Sigmoid colon (tissue), 4 donors: ENCODE measurements at regions not wholly inside any gene's neighbourhood (a gene's known extent, or its start where the extent isn't known, plus 50 kb on each side); places are given as distances from the start of the nearest gene placed in this dataset.
"Not testable (repeated sequence)": the region's sequence is repeated elsewhere in the genome, so short reads cannot be mapped to it uniquely, and the experiment has no call there.

Experiments
- EP300 ChIP-seq, 4 donors: sonication (generic); formaldehyde crosslinking; IDR thresholded peaks; one replicate each; pipeline ENCODE4 v1.6.1; 2017; ENCODE audit warnings: antibody characterized with exemption in 4 of 4
- POLR2A ChIP-seq, 2 donors: fragments of 450-650 bp; IDR thresholded peaks; one replicate each; pipeline ENCODE4 v1.6.1; 2016; ENCODE audit warnings: antibody characterized with exemption in 2 of 2, mild to moderate bottlenecking in 2 of 2, moderate library complexity in 2 of 2
- POLR2AphosphoS5 ChIP-seq, 4 donors: sonication (generic); formaldehyde crosslinking; IDR thresholded peaks; one replicate each; pipeline ENCODE4 v1.6.1; 2017; ENCODE audit warnings: antibody characterized with exemption in 4 of 4
- TF ChIP-seq, protein P1 (sequence below), 4 experiments: fragments of 450-650 bp in 3 of 4; fragments of 200-600 bp in 1 of 4; IDR thresholded peaks; one replicate each; pipeline ENCODE4 v1.5.1; 2016 to 2019; ENCODE audit warnings: antibody characterized with exemption in 4 of 4, mild to moderate bottlenecking in 3 of 4, moderate library complexity in 2 of 4

DNA sequence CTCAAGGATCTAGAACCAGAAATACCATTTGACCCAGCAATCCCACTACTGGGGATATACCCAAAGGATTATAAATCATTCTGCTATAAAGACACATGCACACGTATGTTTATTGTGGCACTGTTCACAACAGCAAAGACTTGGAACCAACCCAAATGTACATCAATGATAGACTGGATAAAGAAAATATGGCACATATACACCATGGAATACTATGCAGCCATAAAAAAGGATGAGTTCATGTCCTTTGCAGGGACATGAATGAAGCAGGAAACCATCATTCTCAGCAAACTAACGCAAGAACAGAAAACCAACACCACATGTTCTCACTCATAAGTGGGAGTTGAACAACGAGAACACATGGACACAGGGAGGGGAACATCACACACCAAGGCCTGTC is 154.0 kb upstream of the F9 start:
- TF ChIP-seq, protein P1, sequence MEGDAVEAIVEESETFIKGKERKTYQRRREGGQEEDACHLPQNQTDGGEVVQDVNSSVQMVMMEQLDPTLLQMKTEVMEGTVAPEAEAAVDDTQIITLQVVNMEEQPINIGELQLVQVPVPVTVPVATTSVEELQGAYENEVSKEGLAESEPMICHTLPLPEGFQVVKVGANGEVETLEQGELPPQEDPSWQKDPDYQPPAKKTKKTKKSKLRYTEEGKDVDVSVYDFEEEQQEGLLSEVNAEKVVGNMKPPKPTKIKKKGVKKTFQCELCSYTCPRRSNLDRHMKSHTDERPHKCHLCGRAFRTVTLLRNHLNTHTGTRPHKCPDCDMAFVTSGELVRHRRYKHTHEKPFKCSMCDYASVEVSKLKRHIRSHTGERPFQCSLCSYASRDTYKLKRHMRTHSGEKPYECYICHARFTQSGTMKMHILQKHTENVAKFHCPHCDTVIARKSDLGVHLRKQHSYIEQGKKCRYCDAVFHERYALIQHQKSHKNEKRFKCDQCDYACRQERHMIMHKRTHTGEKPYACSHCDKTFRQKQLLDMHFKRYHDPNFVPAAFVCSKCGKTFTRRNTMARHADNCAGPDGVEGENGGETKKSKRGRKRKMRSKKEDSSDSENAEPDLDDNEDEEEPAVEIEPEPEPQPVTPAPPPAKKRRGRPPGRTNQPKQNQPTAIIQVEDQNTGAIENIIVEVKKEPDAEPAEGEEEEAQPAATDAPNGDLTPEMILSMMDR (IDR thresholded peaks at IDR 0.05), result not testable (repeated sequence)
- TF ChIP-seq POLR2A, POLR2AphosphoS5, EP300 (IDR thresholded peaks at IDR 0.05): not testable (repeated sequence)
